Activated T-cell treated with anti-CD3 and anti-CD28 coated beads, Interleukin-2, amount 50 U/mL, for 4 hours (primary cell): ENCODE measurements at regions not wholly inside any gene's neighbourhood (a gene's known extent, or its start where the extent isn't known, plus 50 kb on each side); places are given as distances from the start of the nearest gene placed in this dataset.
"Not testable (repeated sequence)": the region's sequence is repeated elsewhere in the genome, so short reads cannot be mapped to it uniquely, and the experiment has no call there.

Source experiments
- ATAC-seq, 2 donors: fragments of 200-7000 bp; cut with Tn5 transposase; one replicate each; pipeline ENCODE4 v1.10.0; 2021
- DNase-seq: peaks from one replicate; pipeline ENCODE4 v3.0.0-alpha.2; 2020
- H3K27me3 Mint-ChIP-seq: one replicate; pipeline ENCODE4 v1.8.0; 2021; ENCODE audit warnings: low read depth, mixed read lengths
- H3K36me3 Mint-ChIP-seq: one replicate; pipeline ENCODE4 v1.8.0; 2022; ENCODE audit warnings: mixed read lengths; ENCODE audit not compliant: insufficient read depth
- H3K4me1 Mint-ChIP-seq: one replicate; pipeline ENCODE4 v1.8.0; 2021; ENCODE audit warnings: low read depth, mixed read lengths
- H3K4me3 Mint-ChIP-seq: one replicate; pipeline ENCODE4 v1.8.0; 2021; ENCODE audit warnings: mild to moderate bottlenecking, moderate library complexity, mixed read lengths
- H3K9me3 Mint-ChIP-seq: one replicate; pipeline ENCODE4 v1.8.0; 2021; ENCODE audit warnings: mixed read lengths

DNA sequence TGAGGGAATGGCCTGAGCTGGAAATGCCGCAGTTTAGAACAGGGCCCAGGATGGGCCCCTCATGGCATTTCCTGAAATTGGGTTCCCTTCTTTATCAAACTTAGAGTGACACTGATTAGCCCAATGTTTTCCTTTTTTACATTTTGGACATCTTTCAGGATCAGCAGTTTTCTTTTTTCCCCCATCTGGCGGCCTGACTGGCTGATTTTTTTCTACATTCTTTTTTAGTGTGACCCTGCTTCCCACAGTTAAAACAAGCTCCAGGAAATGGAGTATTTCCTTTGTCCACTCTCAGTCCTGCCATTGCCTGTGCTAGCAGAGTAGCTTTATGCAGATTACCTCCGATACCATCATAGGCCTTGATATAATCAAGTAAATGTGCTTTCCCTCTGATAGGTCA is 185.8 kb upstream of the IGF1 start:
- ATAC-seq, H3K27me3 Mint-ChIP-seq, H3K4me1 Mint-ChIP-seq, H3K9me3 Mint-ChIP-seq, H3K4me3 Mint-ChIP-seq, H3K36me3 Mint-ChIP-seq, DNase-seq: not testable (repeated sequence)

DNA sequence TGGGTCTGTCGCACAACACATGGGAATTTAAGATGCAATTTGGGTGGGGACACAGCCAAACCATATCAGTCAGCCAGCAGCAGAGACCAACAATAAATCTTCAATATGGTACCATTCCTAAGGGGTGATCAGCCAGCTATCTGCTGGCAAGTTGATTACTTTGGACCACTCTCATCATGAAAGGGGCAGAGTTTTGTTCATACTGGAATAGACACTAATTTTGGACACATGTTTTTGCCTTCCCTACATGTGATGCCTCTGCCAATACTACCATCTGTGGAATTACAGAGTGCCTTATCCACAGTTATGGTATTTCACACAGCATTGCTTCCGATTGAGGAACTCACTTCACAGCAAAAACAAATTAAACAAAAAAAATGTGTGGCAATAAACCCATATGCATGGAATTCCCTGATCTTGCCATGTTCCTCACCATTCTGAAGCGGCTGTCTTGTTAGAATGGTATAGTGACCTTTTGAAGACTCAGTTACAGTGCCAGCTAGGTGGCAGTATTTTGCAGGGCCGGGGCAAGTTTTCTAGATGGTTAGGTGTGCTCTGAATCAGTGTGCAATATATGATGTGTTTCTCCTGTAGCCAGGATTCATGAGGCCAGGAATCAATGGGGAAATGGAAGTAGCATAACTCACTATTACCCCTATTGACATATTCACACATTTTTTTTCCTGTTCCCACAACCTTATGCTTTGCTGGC is 179.0 kb upstream of the IGF1 start:
- peaks cover 8% of the 10 kb centered on the region for H3K9me3 Mint-ChIP-seq
- DNase-seq (no peak), ATAC-seq (no peak)
- H3K36me3 Mint-ChIP-seq, result no peaks in the 10 kb centered on the region
- H3K27me3 Mint-ChIP-seq, result no peaks in the 10 kb centered on the region
- H3K4me3 Mint-ChIP-seq, result no peak overlapping the region
- H3K4me1 Mint-ChIP-seq, result no peaks in the 10 kb centered on the region

DNA sequence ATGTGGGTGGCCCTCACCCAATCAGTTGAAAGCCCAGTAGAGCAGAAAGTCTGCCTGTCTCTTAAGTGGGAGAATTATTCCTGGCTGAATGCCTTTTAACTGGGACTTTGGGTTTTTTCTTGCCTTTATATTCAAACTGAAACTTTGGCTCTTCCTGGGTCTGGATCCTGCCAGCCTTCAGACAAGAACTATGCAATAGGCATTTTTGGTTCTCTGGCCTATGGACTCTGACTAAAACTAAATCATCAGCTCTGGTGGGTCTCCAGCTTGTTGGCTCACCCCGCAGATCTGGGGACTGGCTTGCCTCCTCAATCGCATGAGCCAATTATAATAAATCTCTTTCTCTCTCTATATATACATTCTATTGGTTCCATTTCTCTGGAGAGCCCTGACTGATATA is 173.0 kb upstream of the IGF1 start:
- no peaks in the 10 kb centered on the region for H3K4me1 Mint-ChIP-seq
- no peak overlapping the region for H3K4me3 Mint-ChIP-seq
- peaks cover 1% of the 10 kb centered on the region for H3K9me3 Mint-ChIP-seq
- ATAC-seq (no peak), DNase-seq (no peak)
- no peaks in the 10 kb centered on the region for H3K36me3 Mint-ChIP-seq
- H3K27me3 Mint-ChIP-seq, result no peaks in the 10 kb centered on the region

DNA sequence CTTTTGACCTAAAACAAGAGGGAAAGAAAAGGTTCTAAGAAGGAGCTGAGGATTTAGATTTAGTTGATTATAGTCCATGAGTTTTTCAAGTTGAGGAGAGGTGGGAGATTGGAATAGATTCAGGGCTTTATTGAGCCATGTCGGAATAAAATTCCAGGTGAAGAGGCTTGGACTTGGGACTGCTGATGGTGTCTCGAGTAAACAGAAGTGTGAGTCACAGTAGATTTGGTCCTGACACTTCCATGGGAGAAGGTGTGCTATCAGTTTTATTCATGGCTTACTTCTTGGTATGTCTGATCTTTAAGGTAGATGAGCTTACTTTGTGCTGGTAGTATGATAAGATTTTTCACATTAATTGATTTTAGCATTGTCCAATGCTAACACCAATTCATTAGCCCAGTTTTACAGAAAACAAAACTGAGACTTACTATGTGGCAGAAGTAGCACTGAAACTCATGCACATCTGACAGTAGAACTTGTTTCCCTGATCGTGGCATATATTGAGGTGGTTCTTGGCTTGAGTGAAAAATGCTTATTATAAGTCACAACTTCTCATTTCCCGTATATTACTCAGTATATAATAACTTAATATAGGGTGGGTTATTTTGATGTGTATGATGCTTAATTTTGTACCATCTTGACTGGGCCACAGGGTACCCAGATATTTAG is 172.4 kb upstream of the IGF1 start:
- ATAC-seq (no peak), DNase-seq (no peak)
- no peaks in the 10 kb centered on the region for H3K27me3 Mint-ChIP-seq
- no peaks in the 10 kb centered on the region for H3K9me3 Mint-ChIP-seq
- H3K4me3 Mint-ChIP-seq, result no peak overlapping the region
- no peaks in the 10 kb centered on the region for H3K4me1 Mint-ChIP-seq
- no peaks in the 10 kb centered on the region for H3K36me3 Mint-ChIP-seq

DNA sequence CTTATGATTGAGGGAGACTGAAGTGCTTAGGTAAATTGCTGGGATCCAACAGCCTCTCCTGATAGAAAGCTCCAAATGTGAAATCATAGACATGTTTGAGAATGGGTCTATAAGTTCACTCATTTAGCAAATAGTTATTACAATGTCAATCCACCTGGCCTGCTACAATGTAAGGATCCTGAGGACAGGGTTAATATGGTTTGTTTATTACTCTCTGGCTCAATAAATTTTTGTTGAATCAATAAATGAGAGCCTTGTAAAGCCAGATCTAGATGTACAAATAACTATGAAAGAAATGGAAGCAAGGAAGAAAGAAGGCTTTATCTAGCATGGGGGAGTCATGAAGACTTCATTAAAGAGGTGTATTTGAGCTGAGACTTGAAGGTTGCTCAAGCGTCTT is 165.6 kb upstream of the IGF1 start:
- Mint-ChIP-seq H3K36me3 (no peaks in the 10 kb centered on the region), H3K9me3 (peaks cover 8% of the 10 kb centered on the region)
- no peak for DNase-seq

DNA sequence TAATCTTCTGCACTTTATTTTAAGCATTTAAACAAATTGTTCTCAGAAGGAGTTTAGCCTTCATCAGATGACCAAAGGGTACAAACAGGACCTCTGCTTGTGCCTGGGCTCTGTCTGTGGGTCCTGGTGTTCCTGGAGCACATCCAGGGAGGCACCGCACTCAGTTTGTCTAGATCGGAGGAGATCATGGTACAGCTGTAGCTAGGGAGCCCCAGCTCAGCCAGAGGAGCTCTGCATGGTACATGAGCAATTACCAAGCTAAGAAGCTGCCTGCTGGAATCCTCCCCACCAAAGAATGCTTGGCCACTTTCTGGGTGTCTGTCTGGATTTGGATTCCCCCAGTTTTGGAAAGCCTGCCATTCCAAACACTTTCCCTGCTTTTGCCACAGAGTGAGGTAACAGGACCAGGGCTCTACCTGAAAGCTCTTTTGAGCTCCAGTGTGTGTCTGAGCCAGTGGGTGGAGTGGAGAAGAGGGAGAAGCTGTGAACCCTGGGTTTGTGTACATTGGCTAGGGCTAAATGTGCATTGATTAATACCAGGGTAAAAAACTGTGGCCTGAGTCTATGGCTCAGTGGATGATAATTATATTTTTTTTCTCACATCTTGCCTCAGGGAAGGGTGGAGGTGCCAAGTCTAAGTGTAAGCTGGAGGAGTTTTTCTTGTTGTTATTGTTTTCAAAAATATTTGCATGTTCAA is 163.7 kb upstream of the IGF1 start:
- Mint-ChIP-seq H3K4me3 (no peak overlapping the region), H3K27me3 (no peaks in the 10 kb centered on the region), H3K4me1 (no peaks in the 10 kb centered on the region), H3K9me3 (peaks cover 18% of the 10 kb centered on the region), H3K36me3 (no peaks in the 10 kb centered on the region)
- no peak for DNase-seq
- ATAC-seq, result no peak

More for the DNA sequence above, 165.6 kb upstream of the IGF1 start:
- Mint-ChIP-seq H3K4me3 (no peak overlapping the region), H3K27me3 (no peaks in the 10 kb centered on the region), H3K4me1 (no peaks in the 10 kb centered on the region)
- no peak for ATAC-seq

DNA sequence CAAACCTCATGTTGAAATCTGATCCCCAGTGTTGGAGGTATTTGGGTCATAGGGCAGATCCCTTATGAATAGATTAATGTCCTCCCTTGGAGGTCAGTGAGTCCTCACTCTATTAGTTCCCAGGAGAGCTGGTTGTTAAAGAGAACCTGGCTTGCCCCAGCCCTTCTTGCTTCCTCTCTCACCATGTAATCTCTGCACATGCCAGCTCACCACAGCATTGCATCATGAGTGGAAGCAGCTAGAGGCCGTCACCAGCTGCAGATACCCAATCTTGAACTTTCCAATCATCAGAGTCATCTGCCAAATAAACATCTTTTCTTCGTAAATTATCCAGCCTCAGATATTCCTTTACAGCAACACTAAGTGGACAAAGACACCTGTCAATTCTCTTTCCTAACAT is 161.8 kb upstream of the IGF1 start:
- ATAC-seq (no peak), DNase-seq (no peak)
- Mint-ChIP-seq H3K4me3 (no peak overlapping the region), H3K27me3 (no peaks in the 10 kb centered on the region), H3K9me3 (peaks cover 20% of the 10 kb centered on the region), H3K36me3 (no peaks in the 10 kb centered on the region), H3K4me1 (no peaks in the 10 kb centered on the region)

DNA sequence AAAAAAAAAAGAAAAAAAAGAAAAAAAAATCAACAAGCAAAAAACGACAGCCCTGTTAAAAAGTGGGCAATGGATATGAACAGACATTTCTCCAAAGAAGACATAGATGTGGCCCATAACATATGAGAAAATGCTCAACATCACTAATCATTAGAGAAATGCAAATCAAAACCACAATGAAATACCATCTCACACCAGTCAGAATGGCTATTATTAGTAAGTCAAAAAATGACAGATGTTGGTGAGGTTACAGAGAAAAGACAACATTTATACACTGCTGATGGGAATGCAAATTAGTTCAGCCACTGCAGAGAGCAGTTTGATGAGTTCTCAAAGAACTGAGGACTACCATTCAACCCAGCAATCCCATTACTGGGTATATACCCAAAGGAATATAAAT is 160.3 kb upstream of the IGF1 start:
- peaks cover 13% of the 10 kb centered on the region for H3K9me3 Mint-ChIP-seq
- not testable (repeated sequence) for H3K36me3 Mint-ChIP-seq, DNase-seq, H3K4me1 Mint-ChIP-seq, H3K27me3 Mint-ChIP-seq, H3K4me3 Mint-ChIP-seq, ATAC-seq

DNA sequence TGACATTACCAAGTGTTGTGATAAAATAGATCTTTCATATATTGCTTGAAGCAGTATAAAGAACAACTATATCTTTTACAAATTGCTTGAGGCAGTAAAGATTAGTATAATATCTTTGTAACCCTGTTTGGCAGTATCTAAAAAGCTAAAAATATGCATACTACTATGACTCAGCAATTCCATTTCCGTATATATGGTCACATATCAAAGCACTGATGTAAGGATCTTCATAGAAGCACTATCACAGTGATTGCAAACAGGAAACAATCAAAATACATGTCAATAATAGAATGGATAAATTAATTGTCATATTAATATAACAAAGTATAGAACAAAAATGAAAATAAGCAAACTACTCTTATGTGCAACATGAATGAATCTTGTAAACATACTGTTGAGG is 158.4 kb upstream of the IGF1 start:
- H3K4me1 Mint-ChIP-seq, result no peaks in the 10 kb centered on the region
- no peaks in the 10 kb centered on the region for H3K36me3 Mint-ChIP-seq
- DNase-seq (no peak), ATAC-seq (no peak)
- H3K4me3 Mint-ChIP-seq, result no peak overlapping the region
- peaks cover 13% of the 10 kb centered on the region for H3K9me3 Mint-ChIP-seq
- H3K27me3 Mint-ChIP-seq, result no peaks in the 10 kb centered on the region

DNA sequence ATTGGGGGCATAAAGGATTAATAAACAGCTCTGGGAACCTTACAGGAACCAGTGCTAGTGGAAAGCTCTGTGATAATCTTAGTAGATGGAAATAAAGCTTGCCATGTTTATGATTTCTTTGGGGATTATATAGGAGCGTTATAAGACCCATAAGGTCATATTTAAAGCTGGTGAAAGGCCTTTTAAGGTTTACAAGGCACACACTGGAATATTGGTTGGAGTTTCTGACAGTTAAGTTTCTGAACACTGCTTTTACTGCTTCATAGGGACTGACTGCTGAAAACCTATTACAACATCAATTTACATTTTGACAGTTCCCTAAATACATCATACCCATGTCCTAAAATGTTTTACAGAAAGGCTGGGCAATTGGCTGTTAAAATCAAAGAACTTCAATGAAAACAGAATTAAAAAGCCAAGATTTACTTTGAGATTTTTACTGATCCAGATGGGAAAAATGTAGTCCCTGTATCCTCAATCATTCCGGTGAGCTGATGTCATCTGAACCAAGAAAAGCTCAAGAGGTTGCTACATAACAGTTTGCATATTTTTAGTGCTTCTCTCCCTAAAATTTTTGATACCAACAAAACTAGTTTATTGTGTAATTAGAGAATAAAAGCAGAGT is 153.7 kb upstream of the IGF1 start:
- peaks cover 3% of the 10 kb centered on the region for H3K9me3 Mint-ChIP-seq
- no peaks in the 10 kb centered on the region for H3K27me3 Mint-ChIP-seq
- H3K4me3 Mint-ChIP-seq, result no peak overlapping the region
- ATAC-seq (no peak), DNase-seq (no peak)
- H3K4me1 Mint-ChIP-seq, result no peaks in the 10 kb centered on the region
- H3K36me3 Mint-ChIP-seq, result no peaks in the 10 kb centered on the region

DNA sequence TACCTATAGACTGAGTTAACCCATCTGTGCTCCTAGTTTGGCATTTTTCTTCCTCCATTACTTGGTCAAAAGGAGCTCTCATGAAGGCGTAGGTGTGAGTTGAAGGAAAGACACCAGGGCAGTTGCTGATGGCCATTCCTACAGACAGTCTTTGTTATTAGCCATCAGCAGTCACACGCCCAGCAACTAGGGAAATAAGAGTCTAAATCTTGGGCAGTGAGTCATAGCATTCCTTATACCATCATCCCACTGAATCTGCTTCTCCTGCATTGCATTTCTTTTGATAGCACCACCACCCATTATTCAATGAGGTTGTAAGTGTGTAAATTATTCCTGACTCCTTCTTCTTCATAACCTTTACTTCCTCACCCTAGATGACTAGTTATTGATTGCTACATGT is 150.9 kb upstream of the IGF1 start:
- no peak for ATAC-seq
- no peaks in the 10 kb centered on the region for H3K27me3 Mint-ChIP-seq

DNA sequence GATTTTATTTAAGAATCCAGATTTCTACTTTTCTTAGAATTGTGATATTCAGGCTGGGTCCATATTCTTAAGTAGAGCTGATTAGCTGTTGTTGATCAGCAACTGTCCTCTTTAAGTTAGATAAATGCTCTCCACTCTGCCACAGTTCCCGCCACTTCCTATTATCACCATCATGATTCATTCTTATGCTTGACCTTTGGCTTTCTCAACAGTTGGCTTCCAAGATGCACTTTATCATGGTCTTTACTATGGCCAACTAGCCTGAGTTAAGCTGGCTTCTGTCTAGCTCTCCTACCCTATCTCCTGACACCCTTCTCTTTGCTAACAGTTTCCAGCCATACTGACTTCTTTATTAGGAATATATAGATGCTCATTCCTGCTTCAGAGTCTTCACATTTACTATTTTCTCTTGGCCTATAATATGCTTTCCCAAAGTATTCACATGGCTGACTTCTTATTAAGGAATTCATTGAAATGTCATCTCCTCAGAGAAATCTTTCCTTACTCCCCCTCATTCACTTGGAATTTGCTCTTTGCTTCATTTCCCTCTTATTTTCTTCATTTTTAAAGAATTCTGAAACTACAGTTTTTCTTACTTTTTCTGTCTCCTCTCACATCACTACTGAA is 149.0 kb upstream of the IGF1 start:
- H3K4me1 Mint-ChIP-seq, result no peaks in the 10 kb centered on the region
- no peaks in the 10 kb centered on the region for H3K36me3 Mint-ChIP-seq
- no peak overlapping the region for H3K4me3 Mint-ChIP-seq
- H3K9me3 Mint-ChIP-seq, result peaks cover 14% of the 10 kb centered on the region
- no peaks in the 10 kb centered on the region for H3K27me3 Mint-ChIP-seq
- DNase-seq (no peak), ATAC-seq (no peak)

More for the DNA sequence above, 150.9 kb upstream of the IGF1 start:
- H3K4me1 Mint-ChIP-seq, result no peaks in the 10 kb centered on the region
- no peak for DNase-seq
- H3K36me3 Mint-ChIP-seq, result no peaks in the 10 kb centered on the region
- H3K4me3 Mint-ChIP-seq, result no peak overlapping the region
- H3K9me3 Mint-ChIP-seq, result peaks cover 11% of the 10 kb centered on the region

DNA sequence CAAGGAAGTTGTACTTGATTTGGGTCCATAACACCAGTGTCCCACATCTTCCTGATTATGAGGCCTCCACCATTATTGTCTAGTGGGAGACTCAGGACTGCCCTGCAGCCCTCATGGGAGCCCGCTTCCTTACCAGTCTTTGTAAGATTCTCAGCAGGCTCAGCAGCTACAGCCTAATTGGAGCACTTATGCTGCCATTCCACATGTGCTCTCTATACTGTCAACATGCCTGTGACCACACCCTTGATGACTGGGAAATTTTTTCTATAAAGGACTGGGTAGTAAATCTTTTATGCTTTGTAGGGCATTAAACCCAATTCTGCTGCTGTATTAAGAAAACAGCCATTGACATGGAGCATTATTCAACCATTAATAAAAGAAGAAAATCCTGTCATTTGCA is 145.5 kb upstream of the IGF1 start:
- ATAC-seq, result no peak
- H3K9me3 Mint-ChIP-seq, result peaks cover 19% of the 10 kb centered on the region

DNA sequence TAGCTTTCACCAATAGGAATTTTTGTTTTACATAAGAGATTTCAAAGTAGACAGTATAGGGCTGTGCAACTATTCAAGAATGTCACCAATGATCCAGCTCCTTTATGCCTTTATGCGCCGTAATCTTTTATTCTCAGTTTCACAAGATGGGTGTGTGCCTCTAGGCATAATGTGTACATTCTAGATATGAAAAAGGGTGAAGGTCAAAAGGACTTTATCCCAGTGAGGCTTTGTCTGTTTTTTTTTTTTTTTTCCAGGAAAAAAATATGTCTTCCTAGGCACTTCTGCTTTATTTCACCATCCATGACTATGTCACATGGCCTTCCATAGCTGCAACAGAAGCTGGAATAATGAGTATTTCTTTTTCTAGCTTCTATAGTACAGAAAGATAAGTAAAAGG is 142.3 kb upstream of the IGF1 start:
- Mint-ChIP-seq H3K9me3 (peaks cover 13% of the 10 kb centered on the region), H3K27me3 (no peaks in the 10 kb centered on the region), H3K4me1 (no peaks in the 10 kb centered on the region), H3K36me3 (no peaks in the 10 kb centered on the region), H3K4me3 (no peak overlapping the region)
- DNase-seq, result no peak
- no peak for ATAC-seq

More for the DNA sequence above, 145.5 kb upstream of the IGF1 start:
- Mint-ChIP-seq H3K36me3 (no peaks in the 10 kb centered on the region), H3K27me3 (no peaks in the 10 kb centered on the region), H3K4me1 (no peaks in the 10 kb centered on the region), H3K4me3 (no peak overlapping the region)
- no peak for DNase-seq
